GM12878 (cell line): ENCODE measurements at regions not wholly inside any gene's neighbourhood (a gene's known extent, or its start where the extent isn't known, plus 50 kb on each side); places are given as distances from the start of the nearest gene placed in this dataset.

Source experiments
- KLF5 ChIP-seq: fragments of 450-650 bp; IDR thresholded peaks from 2 replicates; pipeline ENCODE4 v1.6.1; 2014; ENCODE audit warnings: mild to moderate bottlenecking; ENCODE audit not compliant: partially characterized antibody
- PKNOX1 ChIP-seq: fragments of 450-650 bp; IDR thresholded peaks from 2 replicates; pipeline ENCODE4 v1.6.1; 2016; ENCODE audit warnings: mild to moderate bottlenecking
- ZBTB11 ChIP-seq: fragments of 450-650 bp; formaldehyde crosslinking; IDR thresholded peaks from 2 replicates; pipeline ENCODE4 v1.5.0; 2022; ENCODE audit warnings: mild to moderate bottlenecking, missing genetic modification characterization
- ZNF274 ChIP-seq: IDR thresholded peaks from one replicate; pipeline ENCODE4 v1.8.0; 2011; ENCODE audit not compliant: insufficient read length, insufficient read depth

- no peak for TF ChIP-seq PKNOX1
- TF ChIP-seq KLF5, result no peak
- TF ChIP-seq ZBTB11, result no peak
- TF ChIP-seq ZNF274, result no peak
Measured at GRCh38 chr5:87152886-87153285, 114.8 kb upstream of the RASA1 start.
